Adipocyte (in vitro differentiated cells): ENCODE measurements at regions not wholly inside any gene's neighbourhood (a gene's known extent, or its start where the extent isn't known, plus 50 kb on each side); places are given as distances from the start of the nearest gene placed in this dataset.

Source experiments
- DNase-seq: peaks from one replicate; pipeline ENCODE4 v3.0.0-alpha.2; 2015; ENCODE audit warnings: low read depth
- H3K27me3 ChIP-seq: replicated peaks from 2 replicates; pipeline ENCODE4 v1.7.0; 2013; ENCODE audit warnings: mild to moderate bottlenecking, low read length, moderate library complexity; ENCODE audit not compliant: control insufficient read depth, insufficient read depth
- H3K36me3 ChIP-seq: 2 replicates; pipeline ENCODE4 v1.7.0; 2013; ENCODE audit warnings: low read length, mild to moderate bottlenecking, moderate library complexity; ENCODE audit not compliant: control insufficient read depth, insufficient read depth, severe bottlenecking
- H3K4me1 ChIP-seq: 2 replicates; pipeline ENCODE4 v1.7.0; 2013; ENCODE audit warnings: mild to moderate bottlenecking, low read length, moderate library complexity; ENCODE audit not compliant: control insufficient read depth, insufficient read depth
- H3K4me3 ChIP-seq: 2 replicates; pipeline ENCODE4 v1.7.0; 2013; ENCODE audit warnings: mild to moderate bottlenecking, low read length, moderate library complexity
- H3K9ac ChIP-seq: 2 replicates; pipeline ENCODE4 v1.7.0; 2013; ENCODE audit warnings: mild to moderate bottlenecking, low read length, moderate library complexity
- H3K9me3 ChIP-seq: 2 replicates; pipeline ENCODE4 v1.7.0; 2013; ENCODE audit warnings: mild to moderate bottlenecking, low read length, moderate library complexity; ENCODE audit not compliant: control insufficient read depth

GRCh38 chr11:119798656-119799055, 69.7 kb upstream of the NECTIN1 start:
- no peaks in the 10 kb centered on the region for H3K9me3 ChIP-seq
- H3K27me3 ChIP-seq, result peaks cover 53% of the 10 kb centered on the region
- H3K4me1 ChIP-seq, result peaks cover 13% of the 10 kb centered on the region
- H3K4me3 ChIP-seq, result no peak overlapping the region
- no peak overlapping the region for H3K9ac ChIP-seq
- no peaks in the 10 kb centered on the region for H3K36me3 ChIP-seq
- DNase-seq, result no peak

GRCh38 chr11:119797736-119798135, 68.7 kb upstream of the NECTIN1 start:
- Histone ChIP-seq H3K4me1 (peaks cover 22% of the 10 kb centered on the region), H3K9me3 (no peaks in the 10 kb centered on the region), H3K9ac (no peak overlapping the region), H3K4me3 (no peak overlapping the region), H3K27me3 (peaks cover 44% of the 10 kb centered on the region), H3K36me3 (no peaks in the 10 kb centered on the region)
- no peak for DNase-seq

DNA sequence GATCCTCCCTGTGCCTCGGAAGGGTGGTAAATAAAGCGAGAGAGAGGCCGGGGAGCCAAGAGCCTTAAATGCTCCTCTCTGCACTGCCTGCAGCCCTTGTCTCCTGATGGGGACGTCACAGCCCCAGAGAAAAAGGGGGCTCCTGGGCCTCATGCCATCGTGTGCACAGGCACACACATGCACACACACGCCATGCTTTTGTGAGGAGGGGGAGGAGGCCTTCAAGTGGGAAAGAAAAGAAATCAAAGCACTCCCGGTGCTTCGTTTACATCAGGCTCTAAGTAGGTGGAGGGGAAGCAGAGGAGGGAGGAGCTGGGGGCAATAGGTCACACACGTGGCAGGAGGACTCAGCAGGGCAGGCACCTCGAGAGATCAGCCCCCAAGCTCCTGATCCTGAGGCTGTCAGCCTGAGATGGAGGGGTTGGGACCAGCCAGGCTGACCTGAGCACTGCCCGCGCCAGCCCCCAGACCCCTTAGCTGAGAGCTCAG, 68.2 kb upstream of the NECTIN1 start:
- peaks cover 25% of the 10 kb centered on the region for H3K4me1 ChIP-seq

GRCh38 chr11:119796363-119797060, 67.5 kb upstream of the NECTIN1 start:
- H3K9me3 ChIP-seq, result no peaks in the 10 kb centered on the region
- peaks cover 34% of the 10 kb centered on the region for H3K27me3 ChIP-seq
- H3K4me3 ChIP-seq, result no peak overlapping the region
- peaks cover 31% of the 10 kb centered on the region for H3K4me1 ChIP-seq
- H3K36me3 ChIP-seq, result no peaks in the 10 kb centered on the region
- no peak for DNase-seq
- no peak overlapping the region for H3K9ac ChIP-seq

More for the DNA sequence above, 68.2 kb upstream of the NECTIN1 start:
- H3K9me3 ChIP-seq, result no peaks in the 10 kb centered on the region
- no peak overlapping the region for H3K9ac ChIP-seq
- DNase-seq, result no peak
- H3K36me3 ChIP-seq, result no peaks in the 10 kb centered on the region
- H3K4me3 ChIP-seq, result no peak overlapping the region
- H3K27me3 ChIP-seq, result peaks cover 39% of the 10 kb centered on the region

GRCh38 chr11:119795690-119796089, 66.7 kb upstream of the NECTIN1 start:
- no peaks in the 10 kb centered on the region for H3K36me3 ChIP-seq
- H3K9ac ChIP-seq, result no peak overlapping the region
- peaks cover 36% of the 10 kb centered on the region for H3K4me1 ChIP-seq
- H3K4me3 ChIP-seq, result no peak overlapping the region
- H3K27me3 ChIP-seq, result peaks cover 26% of the 10 kb centered on the region
- H3K9me3 ChIP-seq, result no peaks in the 10 kb centered on the region
- DNase-seq, result no peak

GRCh38 chr11:119795231-119795630, 66.2 kb upstream of the NECTIN1 start:
- Histone ChIP-seq H3K9ac (no peak overlapping the region), H3K4me3 (no peak overlapping the region), H3K9me3 (no peaks in the 10 kb centered on the region), H3K36me3 (no peaks in the 10 kb centered on the region), H3K4me1 (peaks cover 36% of the 10 kb centered on the region), H3K27me3 (peaks cover 25% of the 10 kb centered on the region)
- DNase-seq, result peak; percentile 75

GRCh38 chr11:119794756-119795155, 65.8 kb upstream of the NECTIN1 start:
- H3K4me1 ChIP-seq, result peaks cover 36% of the 10 kb centered on the region
- no peak for DNase-seq

GRCh38 chr11:119794141-119794665, 65.2 kb upstream of the NECTIN1 start:
- no peak for DNase-seq
- Histone ChIP-seq H3K4me1 (peaks cover 36% of the 10 kb centered on the region), H3K27me3 (peaks cover 15% of the 10 kb centered on the region), H3K36me3 (no peaks in the 10 kb centered on the region), H3K4me3 (no peak overlapping the region), H3K9ac (no peak overlapping the region), H3K9me3 (no peaks in the 10 kb centered on the region)

More at GRCh38 chr11:119794756-119795155, 65.8 kb upstream of the NECTIN1 start:
- Histone ChIP-seq H3K36me3 (no peaks in the 10 kb centered on the region), H3K9ac (no peak overlapping the region), H3K4me3 (no peak overlapping the region), H3K27me3 (peaks cover 20% of the 10 kb centered on the region), H3K9me3 (no peaks in the 10 kb centered on the region)

GRCh38 chr11:119793335-119793984, 64.5 kb upstream of the NECTIN1 start:
- no peak overlapping the region for H3K9ac ChIP-seq
- DNase-seq, result peak; percentile 43

DNA sequence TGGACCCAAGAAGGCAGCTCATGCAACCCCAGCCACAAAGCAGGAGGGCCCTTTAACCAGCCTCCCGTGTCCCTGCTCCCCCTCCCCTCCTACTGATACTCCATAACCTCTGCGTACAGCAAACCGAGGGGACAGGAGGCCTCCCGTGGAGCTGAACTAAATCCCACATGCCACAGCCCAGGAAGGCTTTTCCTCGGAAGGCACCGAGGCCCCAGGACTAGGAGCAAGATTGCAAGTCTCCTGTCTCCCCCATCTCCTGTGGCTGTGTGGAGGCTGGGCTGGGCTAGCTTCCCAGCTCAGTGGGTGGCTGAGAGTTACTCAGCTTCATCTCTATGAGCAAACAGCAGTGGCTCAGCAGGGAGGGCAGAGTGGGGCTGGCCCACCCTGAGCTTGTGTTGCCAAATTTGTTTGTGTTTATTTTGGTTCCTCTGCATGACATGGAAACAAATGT, 62.7 kb upstream of the NECTIN1 start:
- DNase-seq, result peak; percentile 53
- Histone ChIP-seq H3K4me1 (peaks cover 36% of the 10 kb centered on the region), H3K36me3 (no peaks in the 10 kb centered on the region), H3K4me3 (no peak overlapping the region), H3K9ac (no peak overlapping the region), H3K9me3 (no peaks in the 10 kb centered on the region), H3K27me3 (no peaks in the 10 kb centered on the region)

More at GRCh38 chr11:119793335-119793984, 64.5 kb upstream of the NECTIN1 start:
- Histone ChIP-seq H3K9me3 (no peaks in the 10 kb centered on the region), H3K4me3 (no peak overlapping the region), H3K27me3 (peaks cover 8% of the 10 kb centered on the region), H3K4me1 (peaks cover 36% of the 10 kb centered on the region), H3K36me3 (no peaks in the 10 kb centered on the region)

- Histone ChIP-seq H3K27me3 (peaks cover 5% of the 10 kb centered on the region), H3K4me3 (no peak overlapping the region), H3K36me3 (no peaks in the 10 kb centered on the region), H3K4me1 (peaks cover 36% of the 10 kb centered on the region), H3K9me3 (no peaks in the 10 kb centered on the region), H3K9ac (no peak overlapping the region)
- no peak for DNase-seq
Observed at GRCh38 chr11:119791047-119791446, 62.0 kb upstream of the NECTIN1 start.
